Pons (tissue), 1 donor: ENCODE measurements at regions not wholly inside any gene's neighbourhood (a gene's known extent, or its start where the extent isn't known, plus 50 kb on each side); places are given as distances from the start of the nearest gene placed in this dataset.
"Not testable (repeated sequence)": the region's sequence is repeated elsewhere in the genome, so short reads cannot be mapped to it uniquely, and the experiment has no call there.

Source experiments
- DNase-seq: peaks from one replicate; pipeline ENCODE4 v3.0.0-alpha.2; 2016; ENCODE audit warnings: low spot score

- DNase-seq, result no peak
These were observed 218.2 kb downstream of the RPL10L start for GRCh38 chr14:46433381-46433780.

GRCh38 chr14:46432516-46432915, 219.1 kb downstream of the RPL10L start:
- DNase-seq, result no peak

- DNase-seq, result no peak
These were observed 234.5 kb downstream of the RPL10L start for GRCh38 chr14:46417066-46417465.

GRCh38 chr14:46404865-46405811, 246.4 kb downstream of the RPL10L start:
- no peak for DNase-seq

GRCh38 chr14:46402001-46402690, 249.4 kb downstream of the RPL10L start:
- not testable (repeated sequence) for DNase-seq

GRCh38 chr14:46401066-46401465, 250.5 kb downstream of the RPL10L start:
- DNase-seq, result no peak

- no peak for DNase-seq
These were observed 252.5 kb downstream of the RPL10L start for GRCh38 chr14:46399049-46399448.

GRCh38 chr14:46384611-46385010, 267.0 kb downstream of the RPL10L start:
- no peak for DNase-seq

- no peak for DNase-seq
These were observed 269.9 kb downstream of the RPL10L start for GRCh38 chr14:46381674-46382073.

- DNase-seq, result no peak
These were observed 273.3 kb downstream of the RPL10L start for GRCh38 chr14:46378248-46378647.

- DNase-seq, result no peak
These were observed 274.3 kb downstream of the RPL10L start for GRCh38 chr14:46377305-46377704.

- no peak for DNase-seq
These were observed 282.2 kb downstream of the RPL10L start for GRCh38 chr14:46369391-46369790.

- peak; percentile 20 for DNase-seq
These were observed 283.3 kb downstream of the RPL10L start for GRCh38 chr14:46368275-46368674.

GRCh38 chr14:46352844-46353243, 298.7 kb downstream of the RPL10L start:
- DNase-seq, result no peak

GRCh38 chr14:46344327-46344937, 307.1 kb downstream of the RPL10L start:
- DNase-seq, result peak; percentile 39

- no peak for DNase-seq
These were observed 325.8 kb downstream of the RPL10L start for GRCh38 chr14:46325777-46326176.

GRCh38 chr14:46325157-46325556, 326.4 kb downstream of the RPL10L start:
- no peak for DNase-seq

- DNase-seq, result no peak
These were observed 328.2 kb downstream of the RPL10L start for GRCh38 chr14:46323404-46323762.

GRCh38 chr14:46322730-46323403, 328.7 kb downstream of the RPL10L start:
- DNase-seq, result no peak

- no peak for DNase-seq
These were observed 329.5 kb downstream of the RPL10L start for GRCh38 chr14:46322076-46322475.

GRCh38 chr14:46306267-46306666, 345.3 kb downstream of the RPL10L start:
- DNase-seq, result no peak

- no peak for DNase-seq
These were observed 350.8 kb downstream of the RPL10L start for GRCh38 chr14:46300765-46301164.
